HepG2 (cell line): ENCODE measurements at regions not wholly inside any gene's neighbourhood (a gene's known extent, or its start where the extent isn't known, plus 50 kb on each side); places are given as distances from the start of the nearest gene placed in this dataset.

Experiments
- ATAC-seq: fragments of 200-7000 bp; cut with Tn5 transposase; 3 replicates; pipeline ENCODE4 v1.9.1; 2020; ENCODE audit warnings: mild to moderate bottlenecking, moderate library complexity
- BruUV-seq: library from RNA; stranded (reverse); fragments of 400-500 nt; replicated peaks from 2 replicates; lab custom pipeline; 2021; lab: Mats Ljungman, UMichigan
- CTCF ChIA-PET: fragments of 300-600 bp; formaldehyde crosslinking; extraction: SDS; loops from one replicate; lab custom pipeline; 2021; ENCODE audit warnings: low total read pairs, inconsistent platforms, low intra/inter-chr PET ratio; lab: Yijun Ruan, JAX
- POLR2A ChIA-PET: fragments of 350-600 bp; sonication (Branson Sonifier 250); formaldehyde crosslinking; loops from one replicate; lab custom pipeline; 2020; ENCODE audit warnings: antibody characterized with exemption, inconsistent platforms; lab: Yijun Ruan, JAX
- DNase-seq: peaks from one replicate; pipeline ENCODE4 v3.0.0-alpha.2; 2015; ENCODE audit warnings: low spot score
- FAIRE-seq: peaks from 3 replicates; lab custom pipeline; 2011; peaks lifted over from hg19 to GRCh38; lab: Jason Lieb, UNC
- H2AFZ ChIP-seq: one replicate; pipeline ENCODE4 v1.6.1; 2011; ENCODE audit warnings: low read length, inconsistent platforms
- H3K27ac ChIP-seq: fragments of 300-600 bp; 3 replicates; pipeline ENCODE4 v1.8.0; 2011; ENCODE audit warnings: mixed run types, mild to moderate bottlenecking, mixed read lengths, low read length, inconsistent platforms; ENCODE audit not compliant: insufficient read depth; ENCODE audit errors: extremely low read length
- H3K27me3 ChIP-seq, 2 experiments: fragments of 200-600 bp in 1 of 2; 2 replicates in 1 of 2; 3 replicates in 1 of 2; pipeline versions ENCODE4 v1.6.0 to v1.8.0; 2011; ENCODE audit warnings: low read length in 2 of 2, mild to moderate bottlenecking in 2 of 2, moderate library complexity in 2 of 2, inconsistent platforms in 1 of 2; ENCODE audit not compliant: insufficient read depth in 2 of 2, control insufficient read depth in 1 of 2
- H3K36me3 ChIP-seq, 2 experiments: fragments of 200-600 bp in 1 of 2; replicated peaks in 1 of 2; 2 replicates in 1 of 2; 3 replicates in 1 of 2; pipeline versions ENCODE4 v1.5.1 to v1.8.0; 2011; ENCODE audit warnings: low read length in 2 of 2, inconsistent platforms in 1 of 2; ENCODE audit not compliant: insufficient read depth in 2 of 2, control insufficient read depth in 1 of 2
- H3K4me1 ChIP-seq: 2 replicates; pipeline ENCODE4 v1.5.1; 2012; ENCODE audit warnings: low read length, inconsistent platforms; ENCODE audit not compliant: insufficient read depth
- H3K4me2 ChIP-seq: 2 replicates; pipeline ENCODE4 v1.6.0; 2011; ENCODE audit warnings: low read depth, low read length, inconsistent platforms
- H3K4me3 ChIP-seq, 3 experiments: fragments of 200-600 bp in 1 of 3; sonication (generic), shearing (Covaris generic) in 1 of 3; replicated peaks in 1 of 3; 2 replicates each; pipeline ENCODE4 v1.5.1; 2011 to 2016; ENCODE audit warnings: low read length in 3 of 3, inconsistent platforms in 2 of 3, low read depth in 2 of 3, mild to moderate bottlenecking in 2 of 3, control low read depth in 1 of 3, mixed read lengths in 1 of 3; ENCODE audit not compliant: insufficient read depth in 1 of 3
- H3K79me2 ChIP-seq: one replicate; pipeline ENCODE4 v1.6.1; 2011; ENCODE audit warnings: low read length, inconsistent platforms; ENCODE audit not compliant: insufficient read depth
- H3K9ac ChIP-seq: 2 replicates; pipeline ENCODE4 v1.6.0; 2011; ENCODE audit warnings: mild to moderate bottlenecking, low read depth, low read length, inconsistent platforms; ENCODE audit not compliant: insufficient read depth
- H3K9me3 ChIP-seq: 2 replicates; pipeline ENCODE4 v1.5.1; 2012; ENCODE audit warnings: mild to moderate bottlenecking, low read length
- H4K20me1 ChIP-seq: 2 replicates; pipeline ENCODE4 v1.6.0; 2011; ENCODE audit warnings: inconsistent platforms, mild to moderate bottlenecking, low read length, moderate library complexity; ENCODE audit not compliant: insufficient read depth
- AGO2 ChIP-seq: fragments of 200-400 bp; formaldehyde crosslinking; optimal IDR thresholded peaks from 2 replicates; pipeline ENCODE3; 2017; ENCODE audit warnings: mild to moderate bottlenecking, low read depth, low read length, moderate library complexity
- ASH2L ChIP-seq: fragments of 300-600, 200-600 bp; sonication (generic); IDR thresholded peaks from 2 replicates; pipeline ENCODE4 v1.7.0; 2017; ENCODE audit warnings: low read depth, mild to moderate bottlenecking, moderate library complexity, mixed read lengths, low read length; ENCODE audit not compliant: insufficient read length
- E2F2 ChIP-seq: sonication (generic); formaldehyde crosslinking; IDR thresholded peaks from 2 replicates; pipeline ENCODE4 v1.4.0; 2020; ENCODE audit warnings: missing genetic modification reagents, borderline replicate concordance
- HIC2 ChIP-seq: sonication (generic); formaldehyde crosslinking; IDR thresholded peaks from 2 replicates; pipeline ENCODE4 v1.9.0; 2022; ENCODE audit warnings: low read depth, missing genetic modification reagents
- KLF15 ChIP-seq: sonication (generic); formaldehyde crosslinking; IDR thresholded peaks from 2 replicates; pipeline ENCODE4 v1.8.1; 2023; ENCODE audit warnings: borderline replicate concordance, mild to moderate bottlenecking, inconsistent platforms, missing genetic modification reagents, mixed read lengths
- MED8 ChIP-seq: sonication (generic); formaldehyde crosslinking; IDR thresholded peaks from 2 replicates; pipeline ENCODE4 v1.8.1; 2023; ENCODE audit warnings: mild to moderate bottlenecking, missing genetic modification reagents; ENCODE audit not compliant: insufficient replicate concordance
- TSC22D2 ChIP-seq: sonication (generic); formaldehyde crosslinking; IDR thresholded peaks from 2 replicates; pipeline ENCODE4 v1.5.1; 2020; ENCODE audit warnings: missing genetic modification reagents, mild to moderate bottlenecking, borderline replicate concordance
- ZFP82 ChIP-seq: sonication (generic); formaldehyde crosslinking; IDR thresholded peaks from 2 replicates; pipeline ENCODE4 v1.5.1; 2020; ENCODE audit warnings: mild to moderate bottlenecking, missing genetic modification reagents, borderline replicate concordance
- ZNF17 ChIP-seq: sonication (generic); formaldehyde crosslinking; IDR thresholded peaks from 2 replicates; pipeline ENCODE4 v1.5.0; 2020; ENCODE audit warnings: mild to moderate bottlenecking, missing genetic modification reagents
- ZNF432 ChIP-seq: sonication (generic); formaldehyde crosslinking; IDR thresholded peaks from 2 replicates; pipeline ENCODE4 v1.5.0; 2020; ENCODE audit warnings: missing genetic modification reagents, mild to moderate bottlenecking, borderline replicate concordance
- ZNF609 ChIP-seq: sonication (generic); formaldehyde crosslinking; IDR thresholded peaks from 2 replicates; pipeline ENCODE4 v1.4.0; 2020; ENCODE audit warnings: mild to moderate bottlenecking, missing genetic modification reagents, borderline replicate concordance
- ZNF747 ChIP-seq: sonication (generic); formaldehyde crosslinking; IDR thresholded peaks from 2 replicates; pipeline ENCODE4 v1.8.1; 2023; ENCODE audit warnings: missing genetic modification reagents, mild to moderate bottlenecking, borderline replicate concordance
- ZNF749 ChIP-seq: sonication (generic); formaldehyde crosslinking; IDR thresholded peaks from 2 replicates; pipeline ENCODE4 v1.8.0; 2022; ENCODE audit warnings: mild to moderate bottlenecking, missing genetic modification reagents, moderate library complexity, borderline replicate concordance
- WGBS: methylation state at CpG from one replicate; pipeline ENCODE4 v1.1.6; 2017; ENCODE audit warnings: low lambda C conversion rate; 5-methylcytosine and 5-hydroxymethylcytosine counted together
- in situ Hi-C: cut with HindIII; loops from 2 replicates; pipeline ENCODE4 v1.10.0; 2017; ENCODE audit warnings: low pct_unique_long_range_greater_than_20kb; ENCODE audit not compliant: extremely low pct_ligation_motif_present
- intact Hi-C: fragments of 100-400 bp; cut with micrococcal nuclease; formaldehyde crosslinking; loops from one replicate; pipeline ENCODE4 v1.10.0; 2022; ENCODE audit not compliant: unreplicated experiment

- TF ChIP-seq E2F2 (CRISPR knock-in tag), result no peak
- no peak for TF ChIP-seq MED8 (CRISPR knock-in tag)
- TF ChIP-seq HIC2 (CRISPR knock-in tag), result no peak
- TF ChIP-seq ZFP82 (CRISPR knock-in tag), result no peak
- no peak for TF ChIP-seq ZNF432 (CRISPR knock-in tag)
- TF ChIP-seq ZNF747, result no peak
- TF ChIP-seq ZNF17 (CRISPR knock-in tag), result no peak
- TF ChIP-seq KLF15 (CRISPR knock-in tag), result no peak
Observed at GRCh38 chr12:25730489-25731349, 177.6 kb upstream of the LMNTD1 start (continued).

GRCh38 chr12:25733541-25733940, 180.5 kb upstream of the LMNTD1 start:
- Histone ChIP-seq H3K4me2 (no peak overlapping the region), H3K27ac (no peak overlapping the region), H3K9ac (no peak overlapping the region), H3K4me3 (no peak overlapping the region), H3K36me3 (no peaks in the 10 kb centered on the region), H3K9me3 (no peaks in the 10 kb centered on the region), H3K27me3 (no peaks in the 10 kb centered on the region), H4K20me1 (no peaks in the 10 kb centered on the region), H3K79me2 (no peaks in the 10 kb centered on the region), H2AFZ (no peak overlapping the region), H3K4me1 (no peaks in the 10 kb centered on the region)
- TF ChIP-seq AGO2 (no peak), ASH2L (no peak), TSC22D2 (CRISPR knock-in tag) (no peak), ZNF749 (CRISPR knock-in tag) (no peak), ZNF609 (CRISPR knock-in tag) (no peak)
- WGBS, result 41% methylated on average over 1 of the region's 1 CpG
- FAIRE-seq (no peak), DNase-seq (no peak), ATAC-seq (no peak)
- intact Hi-C loops, result no loop called here
- in situ Hi-C loops, result no loop called here
- POLR2A ChIA-PET, result no interaction called here
- CTCF ChIA-PET, result no interaction called here
- no TSS peak for BruUV-seq
